ENCODE measurements at regions not wholly inside any gene's neighbourhood (a gene's known extent, or its start where the extent isn't known, plus 50 kb on each side); places are given as distances from the start of the nearest gene placed in this dataset.
"Not testable (repeated sequence)": the region's sequence is repeated elsewhere in the genome, so short reads cannot be mapped to it uniquely, and the experiment has no call there.

DNA sequence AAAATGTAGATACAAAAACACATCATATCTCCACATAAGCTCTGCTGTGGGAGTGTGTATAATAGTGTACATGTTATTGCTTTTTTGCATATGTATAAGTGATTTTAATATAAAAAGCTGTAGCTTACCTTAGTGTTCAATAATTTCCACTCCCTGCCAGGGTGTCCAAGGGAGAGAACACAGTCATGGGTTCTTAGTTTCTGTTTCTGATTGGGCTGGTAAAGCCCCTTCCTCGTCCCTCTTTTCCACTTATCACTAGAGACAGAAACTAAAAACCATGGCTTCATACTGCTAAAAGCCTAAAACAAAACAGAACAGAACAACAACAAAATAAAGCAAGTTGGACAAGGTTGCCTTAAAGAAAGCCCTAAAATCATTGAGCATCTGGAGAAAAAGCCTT, 74.4 kb upstream of the S1PR3 start:
- ChIA-PET CTCF (no interaction called here), POLR2A (no interaction called here)

GRCh38 chr9:88917375-88917774, 73.9 kb upstream of the S1PR3 start:
- POLR2A ChIA-PET = no interaction called here
- Histone ChIP-seq H3K9me3 (ENCODE audit: control insufficient read depth, insufficient read depth, low read depth, low read length) (no peaks in the 10 kb centered on the region), H3K4me3 (ENCODE audit: low read depth, low read length) (no peak overlapping the region), H3K36me3 (ENCODE audit: control insufficient read depth in 2 of 2, insufficient read depth in 1 of 2, low read length in 2 of 2) (no peaks in the 10 kb centered on the region), H3K27ac (ENCODE audit: extremely low read depth, low read depth, low read length) (no peak overlapping the region), H3K4me1 (ENCODE audit: control insufficient read depth, insufficient read depth, low read length) (no peaks in the 10 kb centered on the region)
- CTCF ChIA-PET = no interaction called here
- no peak for TF ChIP-seq ZNF174 (tag by site-specific recombination; IDR thresholded peaks at IDR 0.05)
- TF ChIP-seq HOXD13 (CRISPR knock-in tag; IDR thresholded peaks at IDR 0.05; ENCODE audit: borderline replicate concordance) = no peak
- no peak for TF ChIP-seq WT1 (tag by site-specific recombination; IDR thresholded peaks at IDR 0.05)
- TF ChIP-seq ZNF155 (tag by site-specific recombination; IDR thresholded peaks at IDR 0.05) = no peak
- TF ChIP-seq GFI1B (tag by site-specific recombination; IDR thresholded peaks at IDR 0.05) = no peak
- TF ChIP-seq FEZF1 (tag by site-specific recombination; IDR thresholded peaks at IDR 0.05) = no peak

More for the DNA sequence above, 74.4 kb upstream of the S1PR3 start:
- TF ChIP-seq ZNF23 (tag by site-specific recombination; IDR thresholded peaks at IDR 0.05; ENCODE audit: borderline replicate concordance) (no peak), ZBTB48 (tag by site-specific recombination; IDR thresholded peaks at IDR 0.05) (no peak), SCRT1 (tag by site-specific recombination; IDR thresholded peaks at IDR 0.05; ENCODE audit: borderline replicate concordance) (no peak), ZNF561 (tag by site-specific recombination; IDR thresholded peaks at IDR 0.05; ENCODE audit: borderline replicate concordance) (no peak), ZNF621 (tag by site-specific recombination; IDR thresholded peaks at IDR 0.05) (no peak), SCRT2 (tag by site-specific recombination; IDR thresholded peaks at IDR 0.05) (no peak), YY2 (tag by site-specific recombination; IDR thresholded peaks at IDR 0.05) (no peak), ZNF121 (tag by site-specific recombination; IDR thresholded peaks at IDR 0.05) (no peak), ZNF416 (tag by site-specific recombination; IDR thresholded peaks at IDR 0.05) (no peak), KLF8 (tag by site-specific recombination; IDR thresholded peaks at IDR 0.05) (no peak), KLF1 (tag by site-specific recombination; IDR thresholded peaks at IDR 0.05) (no peak), ZBTB17 (tag by site-specific recombination; IDR thresholded peaks at IDR 0.05) (no peak), ZNF585B (tag by site-specific recombination; IDR thresholded peaks at IDR 0.05) (no peak)
- TF ChIP-seq, protein P1, sequence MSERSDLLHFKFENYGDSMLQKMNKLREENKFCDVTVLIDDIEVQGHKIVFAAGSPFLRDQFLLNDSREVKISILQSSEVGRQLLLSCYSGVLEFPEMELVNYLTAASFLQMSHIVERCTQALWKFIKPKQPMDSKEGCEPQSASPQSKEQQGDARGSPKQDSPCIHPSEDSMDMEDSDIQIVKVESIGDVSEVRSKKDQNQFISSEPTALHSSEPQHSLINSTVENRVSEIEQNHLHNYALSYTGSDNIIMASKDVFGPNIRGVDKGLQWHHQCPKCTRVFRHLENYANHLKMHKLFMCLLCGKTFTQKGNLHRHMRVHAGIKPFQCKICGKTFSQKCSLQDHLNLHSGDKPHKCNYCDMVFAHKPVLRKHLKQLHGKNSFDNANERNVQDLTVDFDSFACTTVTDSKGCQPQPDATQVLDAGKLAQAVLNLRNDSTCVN (tag by site-specific recombination; optimal IDR thresholded peaks at IDR 0.05) = no peak
- TF ChIP-seq, protein P2, sequence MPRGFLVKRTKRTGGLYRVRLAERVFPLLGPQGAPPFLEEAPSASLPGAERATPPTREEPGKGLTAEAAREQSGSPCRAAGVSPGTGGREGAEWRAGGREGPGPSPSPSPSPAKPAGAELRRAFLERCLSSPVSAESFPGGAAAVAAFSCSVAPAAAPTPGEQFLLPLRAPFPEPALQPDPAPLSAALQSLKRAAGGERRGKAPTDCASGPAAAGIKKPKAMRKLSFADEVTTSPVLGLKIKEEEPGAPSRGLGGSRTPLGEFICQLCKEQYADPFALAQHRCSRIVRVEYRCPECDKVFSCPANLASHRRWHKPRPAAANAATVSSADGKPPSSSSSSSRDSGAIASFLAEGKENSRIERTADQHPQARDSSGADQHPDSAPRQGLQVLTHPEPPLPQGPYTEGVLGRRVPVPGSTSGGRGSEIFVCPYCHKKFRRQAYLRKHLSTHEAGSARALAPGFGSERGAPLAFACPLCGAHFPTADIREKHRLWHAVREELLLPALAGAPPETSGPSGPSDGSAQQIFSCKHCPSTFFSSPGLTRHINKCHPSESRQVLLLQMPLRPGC (tag by site-specific recombination; IDR thresholded peaks at IDR 0.05) = no peak
- Histone ChIP-seq H3K36me3 (ENCODE audit: control insufficient read depth in 2 of 2, insufficient read depth in 1 of 2, low read length in 2 of 2) (no peaks in the 10 kb centered on the region), H3K4me3 (ENCODE audit: low read depth, low read length) (no peak overlapping the region), H3K4me1 (ENCODE audit: control insufficient read depth, insufficient read depth, low read length) (no peaks in the 10 kb centered on the region), H3K9me3 (ENCODE audit: control insufficient read depth, insufficient read depth, low read depth, low read length) (no peaks in the 10 kb centered on the region), H3K27ac (ENCODE audit: extremely low read depth, low read depth, low read length) (no peak overlapping the region)

- CTCF ChIA-PET; H3K27ac ChIP-seq (ENCODE audit: extremely low read depth, low read depth, low read length); H3K9me3 ChIP-seq (ENCODE audit: control insufficient read depth, insufficient read depth, low read depth, low read length); POLR2A ChIA-PET; H3K4me1 ChIP-seq (ENCODE audit: control insufficient read depth, insufficient read depth, low read length); H3K4me3 ChIP-seq (ENCODE audit: low read depth, low read length); H3K36me3 ChIP-seq (ENCODE audit: control insufficient read depth in 2 of 2, insufficient read depth in 1 of 2, low read length in 2 of 2): not testable (repeated sequence)
- peak; percentile 56 for TF ChIP-seq SETDB1 (IDR thresholded peaks at IDR 0.05; ENCODE audit: insufficient read length, low read length)
Observed at GRCh38 chr9:88918537-88918936, 72.7 kb upstream of the S1PR3 start.
